GM19043 (cell line): ENCODE measurements at regions not wholly inside any gene's neighbourhood (a gene's known extent, or its start where the extent isn't known, plus 50 kb on each side); places are given as distances from the start of the nearest gene placed in this dataset.
"Not testable (repeated sequence)": the region's sequence is repeated elsewhere in the genome, so short reads cannot be mapped to it uniquely, and the experiment has no call there.

Experiments used
- ATAC-seq: cut with Tn5 transposase; IDR thresholded peaks from one replicate; pipeline ENCODE4 v1.9.1; 2021; ENCODE audit warnings: low read depth; ENCODE audit not compliant: unreplicated experiment

DNA sequence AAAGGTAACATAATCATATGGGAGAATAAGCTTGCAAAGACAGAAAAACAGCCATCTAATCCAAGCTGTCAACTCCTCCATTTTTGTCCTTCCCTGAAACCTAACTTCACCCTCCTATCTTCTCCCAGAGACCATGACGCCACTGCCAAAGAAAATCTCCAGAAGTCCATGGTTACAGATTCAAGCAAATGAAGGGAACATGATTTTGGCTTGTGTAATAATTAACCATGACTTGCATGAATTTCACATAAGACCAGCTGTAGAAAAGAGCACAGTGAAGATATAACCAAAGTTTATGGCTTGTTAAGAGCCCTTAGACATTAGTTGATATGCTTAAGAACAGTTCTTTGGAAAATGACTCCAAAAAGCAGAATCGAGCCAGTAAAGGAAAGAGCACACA, 342.1 kb upstream of the NRSN1 start:
- no peak for ATAC-seq

DNA sequence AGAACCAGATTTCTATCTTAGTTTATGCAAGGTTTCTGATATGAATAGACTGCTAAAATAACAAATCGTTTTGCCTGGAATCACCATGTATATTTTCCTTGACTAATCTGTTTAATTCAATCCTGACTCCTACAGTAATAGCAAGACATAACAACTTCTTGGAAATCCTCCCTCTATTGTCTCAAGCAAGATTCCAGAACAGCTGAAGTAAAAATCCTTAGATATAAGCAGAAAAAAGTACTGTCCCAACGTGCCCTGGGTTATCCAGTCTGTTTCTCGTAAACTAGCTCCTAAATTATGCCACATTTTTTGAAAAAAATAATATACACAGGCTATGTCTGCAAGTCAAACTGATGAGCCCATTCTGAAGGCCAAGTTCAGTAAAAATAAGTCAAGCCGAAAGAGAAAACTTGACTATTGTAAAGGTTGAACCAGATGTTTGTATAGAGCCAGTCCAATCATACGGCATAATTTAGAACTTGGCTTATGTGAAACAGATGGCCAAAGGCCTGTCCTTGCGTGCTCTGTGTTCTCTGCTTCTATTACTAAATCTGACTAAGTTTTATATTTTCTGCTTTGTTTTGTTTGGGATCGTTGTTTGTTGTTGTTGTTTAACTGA, 341.6 kb upstream of the NRSN1 start:
- ATAC-seq, result no peak

DNA sequence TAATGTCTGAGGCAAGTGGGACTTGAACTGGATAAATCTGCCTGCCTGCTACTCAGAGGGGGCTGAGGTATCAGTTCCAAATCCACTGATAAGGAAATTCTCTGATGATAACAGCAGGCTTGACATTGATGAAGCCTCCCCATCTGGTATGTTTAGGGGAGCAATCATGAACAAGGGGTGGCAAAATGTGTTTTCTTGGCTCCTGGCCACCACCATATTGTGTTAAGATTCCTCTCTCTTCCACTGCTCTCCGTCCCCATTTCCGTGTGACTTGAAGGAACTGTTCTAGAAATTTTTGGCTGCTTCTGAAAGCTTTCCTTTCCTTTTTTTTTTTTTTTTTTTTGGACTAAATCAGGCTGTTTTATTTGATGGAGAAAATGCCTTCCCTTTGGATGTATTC, 335.3 kb upstream of the NRSN1 start:
- no peak for ATAC-seq

DNA sequence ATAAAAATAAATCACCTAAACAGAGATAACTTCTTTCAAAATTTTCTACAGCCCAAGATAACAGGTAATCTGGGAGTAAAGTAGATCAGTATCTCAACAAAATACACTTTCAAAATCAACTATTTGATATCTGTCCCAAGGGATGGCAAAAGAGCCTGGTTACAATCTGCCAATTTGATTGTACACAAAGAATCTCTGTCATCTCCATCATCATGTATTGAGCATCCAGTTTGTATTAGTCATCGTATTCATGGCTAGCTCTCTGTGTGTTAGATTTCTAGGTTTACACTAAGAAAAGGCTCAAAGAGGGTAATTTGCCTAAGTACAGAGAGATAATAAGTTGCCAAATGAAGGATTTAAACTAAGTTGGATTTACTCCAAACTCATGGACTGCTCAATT, 329.0 kb upstream of the NRSN1 start:
- ATAC-seq, result no peak

DNA sequence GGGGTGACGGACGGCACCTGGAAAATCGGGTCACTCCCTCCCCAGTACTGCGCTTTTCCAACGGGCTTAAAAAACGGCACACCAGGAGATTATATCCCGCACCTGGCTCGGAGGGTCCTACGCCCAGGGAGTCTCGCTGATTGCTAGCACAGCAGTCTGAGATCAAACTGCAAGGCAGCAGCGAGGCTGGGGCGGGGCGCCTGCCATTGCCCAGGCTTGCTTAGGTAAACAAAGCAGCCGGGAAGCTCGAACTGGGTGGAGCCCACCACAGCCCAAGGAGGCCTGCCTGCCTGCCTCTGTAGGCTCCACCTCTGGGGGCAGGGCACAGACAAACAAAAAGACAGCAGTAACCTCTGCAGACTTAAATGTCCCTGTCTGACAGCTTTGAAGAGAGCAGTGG, 321.7 kb upstream of the NRSN1 start:
- ATAC-seq, result not testable (repeated sequence)

DNA sequence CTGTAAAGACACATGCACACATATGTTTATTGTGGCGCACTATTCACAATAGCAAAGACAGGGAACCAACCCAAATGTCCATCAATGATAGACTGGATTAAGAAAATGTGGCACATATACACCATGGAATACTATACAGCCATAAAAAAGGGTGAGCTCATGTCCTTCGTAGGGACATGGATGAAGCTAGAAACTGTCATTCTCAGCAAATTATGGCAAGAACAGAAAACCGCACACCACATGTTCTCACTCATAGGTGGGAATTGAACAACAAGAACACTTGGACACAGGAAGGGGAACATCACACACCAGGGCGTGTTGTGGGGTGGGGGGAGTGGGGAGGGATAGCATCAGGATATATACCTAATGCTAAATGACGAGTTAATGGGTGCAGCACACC, 304.9 kb upstream of the NRSN1 start:
- ATAC-seq, result not testable (repeated sequence)

DNA sequence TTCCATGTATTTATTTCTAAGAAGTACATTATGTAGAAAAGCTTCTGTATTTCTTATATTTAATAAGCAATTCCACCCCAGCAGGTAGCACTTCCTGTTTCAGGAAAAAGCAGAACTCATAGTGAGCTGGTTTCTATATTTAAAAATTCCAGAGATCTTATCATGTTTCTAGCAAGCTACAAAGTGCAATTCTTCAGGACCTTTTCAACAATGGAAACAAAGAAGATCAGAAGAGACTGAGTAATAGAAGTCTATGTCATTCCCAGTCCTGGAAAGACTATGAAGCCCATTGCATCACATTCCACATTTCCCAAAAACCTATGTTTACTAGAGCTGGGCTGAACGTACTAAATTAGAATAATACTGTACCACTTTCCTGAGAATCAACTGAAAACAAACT, 302.6 kb upstream of the NRSN1 start:
- ATAC-seq, result no peak

DNA sequence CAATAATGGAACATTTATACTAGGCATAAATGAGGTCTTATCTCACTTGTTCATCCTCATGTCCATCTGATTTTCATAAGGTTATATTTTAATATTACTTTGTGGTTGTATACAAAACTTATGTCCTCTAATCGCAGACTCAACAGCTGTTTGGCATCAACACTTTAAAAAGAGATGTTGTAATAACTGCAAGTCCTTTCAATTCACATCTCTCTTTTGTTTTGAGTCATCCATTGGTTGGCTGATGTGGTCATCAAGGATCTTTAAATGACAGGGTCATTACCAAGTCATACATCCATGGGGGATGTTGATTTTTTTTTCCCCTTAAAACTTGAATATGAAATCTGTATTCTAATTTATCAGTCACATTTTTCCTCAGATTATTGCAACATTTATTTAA, 299.4 kb upstream of the NRSN1 start:
- ATAC-seq, result no peak

DNA sequence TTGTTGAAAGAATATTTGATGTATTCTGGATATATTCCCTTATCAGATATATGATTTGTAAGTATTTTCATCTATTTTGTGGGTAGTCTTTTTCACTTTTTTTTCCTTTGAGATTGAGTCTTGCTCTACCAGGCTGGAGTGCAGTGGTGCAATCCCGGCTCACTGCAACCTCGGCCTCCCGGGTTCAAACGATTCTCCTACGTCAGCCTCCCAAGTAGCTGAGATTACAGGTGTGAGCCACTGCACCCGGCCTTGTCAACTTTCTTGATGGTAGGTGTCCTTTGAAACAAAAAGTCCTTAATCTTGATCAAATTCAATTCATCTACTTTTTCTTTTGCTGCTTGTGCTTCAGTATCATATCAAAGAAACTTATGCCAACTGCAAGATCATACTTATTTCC, 297.2 kb upstream of the NRSN1 start:
- no peak for ATAC-seq

DNA sequence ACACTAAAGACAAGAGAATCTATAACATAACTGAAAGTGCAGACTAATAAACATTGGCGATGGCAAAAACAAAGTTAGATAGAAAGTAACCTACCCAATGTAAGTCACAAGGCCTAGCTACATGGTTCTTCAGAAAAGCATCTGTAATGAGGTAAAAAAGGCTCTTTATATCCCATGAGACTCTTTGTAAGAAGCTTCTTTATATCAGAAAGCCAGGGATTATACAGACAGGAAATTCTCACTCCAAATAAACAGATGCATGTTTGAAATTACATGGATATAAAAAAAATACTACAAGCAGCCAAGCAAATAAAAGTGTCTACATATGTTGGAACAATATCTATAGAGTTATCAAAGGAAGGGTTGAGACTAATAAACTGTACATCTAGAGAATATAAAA, 284.9 kb upstream of the NRSN1 start:
- no peak for ATAC-seq

DNA sequence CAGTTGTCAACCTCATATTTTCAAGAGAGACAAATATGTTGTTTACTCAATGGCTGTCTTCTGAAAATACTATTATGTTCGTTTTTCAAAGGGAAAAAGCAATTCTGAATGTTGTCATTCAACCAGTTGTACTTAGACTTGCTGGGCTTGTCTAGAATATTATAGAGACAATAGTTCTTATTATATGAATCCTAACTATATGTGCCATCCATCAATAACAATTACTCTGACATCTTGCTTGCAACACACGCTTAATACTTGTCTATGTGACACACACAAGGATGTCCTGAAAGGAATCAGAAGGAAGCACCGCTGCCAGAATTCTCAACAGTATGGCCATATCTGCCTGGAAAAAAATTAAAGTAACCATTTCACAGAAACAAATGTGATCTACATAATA, 283.3 kb upstream of the NRSN1 start:
- ATAC-seq, result no peak

DNA sequence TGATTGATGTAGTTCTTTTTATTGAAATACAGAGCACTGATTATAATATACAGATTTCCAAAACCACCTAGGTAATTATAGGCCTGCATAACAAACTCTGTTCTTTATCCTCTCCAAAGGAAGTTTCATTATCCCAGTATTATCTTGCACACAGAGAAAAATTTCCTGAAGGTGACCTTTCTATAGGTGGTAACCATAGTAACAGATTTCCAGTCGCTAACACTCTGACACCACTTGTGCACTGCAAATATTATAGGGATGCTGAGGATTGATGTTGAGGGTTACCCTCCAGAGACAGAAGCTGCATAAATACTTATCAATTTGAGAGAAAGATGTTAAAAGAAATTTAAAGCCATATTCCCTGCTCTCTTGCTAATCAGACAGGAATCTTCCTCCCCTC, 274.5 kb upstream of the NRSN1 start:
- ATAC-seq, result no peak

DNA sequence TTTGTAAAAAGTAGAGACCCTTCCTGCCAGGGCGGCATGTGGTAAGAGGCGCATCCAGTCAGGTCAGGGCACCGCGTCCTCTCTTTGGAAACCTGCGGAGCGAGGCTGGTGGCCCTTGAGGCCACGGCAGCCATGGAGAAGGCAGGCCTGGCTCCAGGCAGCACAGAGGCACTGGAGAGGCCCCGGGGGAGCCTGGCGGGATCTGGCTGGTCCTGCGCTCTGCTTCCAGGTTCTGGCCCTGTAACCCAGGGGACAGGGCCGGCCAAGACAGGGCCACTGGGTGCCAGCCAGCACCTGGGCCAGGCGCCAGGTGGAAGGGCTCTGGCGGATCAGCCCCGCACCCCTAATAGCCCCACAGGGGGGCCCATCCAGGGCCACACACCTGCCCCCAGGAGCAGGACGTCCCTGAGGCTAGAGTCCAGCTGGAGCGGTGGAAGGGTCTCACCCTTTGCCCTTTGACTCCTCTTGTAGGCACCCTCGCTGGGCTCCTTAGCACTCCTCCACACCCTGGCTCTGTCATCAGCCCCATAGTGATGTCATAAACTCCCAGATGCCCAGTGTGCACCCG, 272.4 kb upstream of the NRSN1 start:
- not testable (repeated sequence) for ATAC-seq

DNA sequence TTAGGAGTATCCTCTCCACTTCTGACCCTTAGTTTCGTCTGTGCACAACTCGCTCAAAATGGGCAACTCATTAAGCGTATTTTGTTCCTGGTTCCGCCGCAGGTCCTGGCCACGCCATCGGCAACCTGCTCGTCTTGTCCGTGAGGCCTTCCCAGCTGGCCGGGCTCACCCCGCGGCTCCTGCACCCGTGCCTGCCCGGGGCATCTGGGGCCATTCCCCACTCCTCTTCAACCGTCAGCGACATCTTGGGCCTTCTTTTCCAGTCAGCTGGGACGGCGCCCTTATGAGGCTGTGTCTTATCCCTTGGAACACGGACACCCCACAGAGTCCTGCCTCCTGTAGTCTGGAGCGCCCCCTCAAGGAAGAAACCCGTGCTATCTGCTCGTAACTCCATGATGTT, 271.9 kb upstream of the NRSN1 start:
- ATAC-seq, result not testable (repeated sequence)

DNA sequence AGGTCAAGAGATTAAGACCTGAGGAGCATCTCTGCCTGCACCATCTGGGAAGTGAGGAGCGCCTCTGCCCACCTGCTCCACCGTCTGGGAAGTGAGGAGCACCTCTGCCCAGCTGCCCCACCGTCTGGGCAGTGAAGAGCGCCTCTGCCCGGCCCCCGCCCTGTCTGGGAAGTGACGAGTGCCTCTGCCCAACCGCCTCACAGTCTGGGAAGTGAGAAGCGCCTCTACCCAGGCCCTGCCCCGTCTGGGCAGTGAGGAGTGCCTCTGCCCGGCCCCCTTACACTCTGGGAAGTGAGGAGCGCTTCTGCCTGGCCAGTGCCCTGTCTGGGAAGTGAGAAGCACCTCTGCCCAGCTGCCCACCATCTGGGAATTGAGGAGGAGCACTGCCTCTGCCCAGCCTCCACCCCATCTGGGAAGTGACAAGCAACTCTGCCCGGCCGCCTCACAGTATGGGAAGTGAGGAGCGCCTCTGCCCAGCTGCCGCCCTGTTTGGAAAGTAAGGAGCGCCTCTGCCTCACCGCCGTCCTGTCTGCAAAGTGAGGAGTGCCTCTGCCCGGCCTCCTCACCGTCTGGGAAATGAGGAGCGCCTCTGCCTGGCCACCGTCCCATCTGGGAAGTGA, 270.4 kb upstream of the NRSN1 start:
- ATAC-seq, result no peak

DNA sequence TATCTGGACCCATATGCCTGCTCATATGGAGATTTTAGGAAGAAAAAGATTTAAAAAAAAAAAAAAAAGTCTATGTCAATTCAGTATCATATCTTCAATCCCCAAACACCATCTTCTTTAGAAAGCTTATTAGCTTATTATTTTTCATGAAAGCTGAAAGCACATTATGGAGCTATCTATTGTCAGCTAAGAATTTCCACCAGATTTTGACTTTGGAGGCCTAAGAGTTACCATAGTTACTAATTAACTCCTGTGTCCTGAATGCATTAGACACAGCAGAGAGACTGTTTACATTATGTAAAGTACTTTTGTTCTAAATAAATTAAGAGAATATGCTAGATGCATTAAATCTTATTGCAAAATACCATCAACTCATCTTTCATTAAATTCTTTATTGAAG, 255.5 kb upstream of the NRSN1 start:
- ATAC-seq, result no peak

DNA sequence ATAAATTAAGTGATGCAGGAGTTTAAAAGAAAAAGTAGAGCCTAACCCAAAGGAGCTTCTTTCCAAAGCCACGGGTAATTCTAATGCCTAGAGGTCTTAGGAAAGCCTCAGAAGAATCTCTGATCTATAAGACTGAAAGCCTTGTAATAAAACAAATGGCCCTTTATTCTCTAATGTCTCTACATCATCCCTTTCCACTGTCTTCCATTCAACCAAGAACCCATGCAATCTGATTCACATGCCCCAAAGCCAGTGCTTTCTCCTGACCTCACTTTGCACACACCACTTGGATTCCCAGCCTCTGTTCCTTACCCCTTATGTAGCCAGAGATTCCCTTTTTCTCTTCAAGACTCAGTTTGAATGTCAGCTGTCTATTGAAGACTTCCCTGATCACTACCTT, 252.9 kb upstream of the NRSN1 start:
- ATAC-seq, result no peak

DNA sequence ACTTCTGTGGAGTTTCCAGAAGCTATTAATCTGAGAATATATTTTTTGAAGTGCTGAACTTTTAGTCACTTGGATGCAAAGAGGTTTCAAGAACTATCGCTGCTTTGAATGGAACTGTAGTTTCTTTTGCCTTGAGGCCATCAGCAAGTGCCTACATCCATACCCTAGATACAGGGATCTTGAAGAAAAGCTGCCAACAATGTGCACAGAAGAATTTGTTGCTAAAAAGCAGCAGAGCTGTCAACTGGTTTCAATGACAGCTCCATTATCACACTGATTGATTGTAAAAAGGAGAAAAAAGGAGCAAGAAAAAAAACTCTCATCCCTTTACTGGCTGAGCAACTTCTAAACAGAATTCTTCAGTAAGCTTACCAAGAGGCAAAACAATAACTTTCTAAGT, 251.0 kb upstream of the NRSN1 start:
- no peak for ATAC-seq

DNA sequence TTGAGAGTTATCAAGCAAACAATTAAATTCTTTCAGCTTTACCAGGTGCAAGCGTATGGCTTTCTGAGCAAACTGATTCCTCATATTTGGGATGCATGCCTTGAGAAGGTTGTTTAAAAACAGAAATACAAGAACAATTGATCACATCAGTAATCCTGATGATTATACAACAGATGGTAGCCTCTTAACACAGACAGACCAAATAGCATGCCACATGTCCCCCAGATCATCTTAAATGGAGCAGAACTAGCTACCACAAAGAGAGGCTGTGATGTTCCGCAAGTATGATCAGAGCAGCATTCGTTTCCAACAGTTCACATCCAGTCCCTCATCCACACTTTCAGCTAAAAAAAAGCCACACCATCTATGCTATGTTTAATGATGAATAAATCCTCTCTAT, 246.2 kb upstream of the NRSN1 start:
- no peak for ATAC-seq

DNA sequence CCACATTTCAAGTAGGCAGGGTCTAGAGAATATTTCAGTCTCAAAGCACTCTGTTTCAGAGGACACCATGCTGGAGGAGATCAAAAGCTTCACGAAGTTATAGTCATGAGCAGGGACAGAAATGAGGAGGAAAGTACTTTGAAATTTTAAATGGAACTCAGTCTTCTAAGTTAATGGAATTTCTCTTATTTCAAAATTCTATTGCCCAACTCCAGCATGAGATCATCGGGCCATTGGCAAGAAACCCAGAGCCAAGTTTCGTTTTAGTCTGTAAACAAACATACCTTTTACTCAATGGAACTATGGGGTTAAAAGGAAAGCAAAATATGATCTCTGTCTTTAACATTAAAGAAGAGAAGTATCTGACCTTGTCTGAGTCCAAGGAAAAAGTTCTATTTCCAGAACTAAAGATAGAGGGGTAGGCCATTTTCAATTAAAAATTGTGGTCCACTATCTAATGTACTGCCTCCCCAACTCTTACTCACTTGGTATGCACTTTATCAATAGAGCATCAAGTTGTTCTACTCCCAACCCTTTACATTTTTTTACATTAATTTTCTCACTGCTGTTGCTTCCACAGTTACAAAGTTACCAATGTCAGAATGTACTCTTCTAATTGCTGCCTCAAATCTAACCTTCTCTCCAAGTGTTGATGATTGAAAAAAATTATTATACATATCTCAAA, 235.3 kb upstream of the NRSN1 start:
- ATAC-seq, result no peak

DNA sequence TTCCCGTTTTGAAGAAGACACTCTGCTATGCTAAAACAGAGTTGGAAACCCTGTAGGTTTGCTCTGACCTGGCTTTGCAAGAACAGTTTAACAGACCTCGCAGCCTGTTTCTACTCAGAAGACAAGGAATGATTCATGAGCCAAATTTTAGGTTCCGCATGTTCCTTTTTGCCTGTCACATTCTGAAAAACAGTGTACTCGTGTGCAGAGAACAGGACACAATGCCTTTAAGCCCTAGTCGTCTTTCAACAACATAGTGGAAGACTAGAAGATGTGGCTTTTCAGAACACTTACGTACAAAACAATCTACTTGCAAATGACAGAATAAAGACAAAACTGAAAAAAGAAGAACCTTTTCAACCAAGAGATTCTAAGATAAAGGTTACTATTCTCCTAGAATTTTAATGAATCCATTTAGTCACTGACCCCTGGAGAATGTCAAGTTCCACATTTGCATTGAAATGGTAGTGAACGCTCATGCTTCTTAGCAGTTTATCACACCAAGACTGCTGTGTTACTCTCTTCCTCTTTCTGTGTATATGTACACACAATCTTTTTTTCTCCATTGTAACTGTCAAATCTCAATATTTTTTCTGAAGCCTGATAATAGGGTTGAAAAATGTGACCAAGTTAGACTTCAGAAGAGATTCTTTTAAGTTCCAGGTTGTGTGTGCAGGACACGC, 220.7 kb upstream of the NRSN1 start:
- no peak for ATAC-seq
